H1 (cell line): ENCODE measurements at regions not wholly inside any gene's neighbourhood (a gene's known extent, or its start where the extent isn't known, plus 50 kb on each side); places are given as distances from the start of the nearest gene placed in this dataset.

ENCODE experiments used
- CTCF ChIA-PET: fragments of 300-600 bp; sonication (Branson Sonifier 250); formaldehyde crosslinking; loops from one replicate; lab custom pipeline; 2021; ENCODE audit not compliant: partially characterized antibody; lab: Charles Lee
- POLR2A ChIA-PET: fragments of 300-600 bp; sonication (Branson Sonifier 250); formaldehyde crosslinking; loops from one replicate; lab custom pipeline; 2021; ENCODE audit warnings: inconsistent platforms; ENCODE audit not compliant: partially characterized antibody; lab: Charles Lee
- DNase-seq, 2 experiments: peaks; one replicate each; pipeline versions ENCODE4 v3.0.0 to v3.0.0-alpha.2; 2010 to 2022; ENCODE audit warnings: low spot score in 2 of 2, low read depth in 1 of 2, mixed read lengths in 1 of 2
- FAIRE-seq: peaks from 2 replicates; lab custom pipeline; 2011; peaks lifted over from hg19 to GRCh38; lab: Jason Lieb, UNC
- H2AFZ ChIP-seq: 2 replicates; pipeline ENCODE4 v1.8.1; 2012; ENCODE audit warnings: low read length, inconsistent platforms
- H2AK5ac ChIP-seq: 2 replicates; pipeline ENCODE4 v1.6.1; 2013; ENCODE audit warnings: low read depth, low read length
- H2BK120ac ChIP-seq: replicated peaks from 2 replicates; pipeline ENCODE3; 2013; ENCODE audit warnings: low read depth, low read length, inconsistent platforms
- H2BK12ac ChIP-seq: 2 replicates; pipeline ENCODE4 v1.6.1; 2013; ENCODE audit warnings: low read depth, low read length
- H2BK15ac ChIP-seq: 2 replicates; pipeline ENCODE4 v1.6.1; 2013; ENCODE audit warnings: low read length
- H2BK20ac ChIP-seq: 2 replicates; pipeline ENCODE4 v1.6.1; 2013; ENCODE audit warnings: low read length
- H2BK5ac ChIP-seq: 2 replicates; pipeline ENCODE4 v1.6.1; 2013; ENCODE audit warnings: low read depth, low read length
- H3K14ac ChIP-seq: 2 replicates; pipeline ENCODE4 v1.6.1; 2013; ENCODE audit warnings: inconsistent platforms; ENCODE audit not compliant: insufficient read length
- H3K18ac ChIP-seq: 2 replicates; pipeline ENCODE4 v1.6.1; 2013; ENCODE audit warnings: low read length; ENCODE audit errors: extremely low read depth
- H3K23ac ChIP-seq: 2 replicates; pipeline ENCODE4 v1.6.1; 2013; ENCODE audit warnings: inconsistent platforms; ENCODE audit not compliant: insufficient read length
- H3K23me2 ChIP-seq: 2 replicates; pipeline ENCODE4 v1.6.1; 2013; ENCODE audit warnings: low read depth, low read length
- H3K27ac ChIP-seq: 2 replicates; pipeline ENCODE4 v1.6.1; 2011; ENCODE audit warnings: low read depth, low read length, inconsistent platforms
- H3K27me3 ChIP-seq, 4 experiments: replicated peaks in 1 of 4; 1 replicate in 1 of 4; 2 replicates in 3 of 4; pipeline versions ENCODE4 v1.6.1 to v1.8.1; 2011 to 2013; ENCODE audit warnings: low read length in 3 of 4, mild to moderate bottlenecking in 3 of 4, inconsistent platforms in 2 of 4, mixed read lengths in 2 of 4, moderate library complexity in 1 of 4; ENCODE audit not compliant: control insufficient read depth in 3 of 4, insufficient read depth in 3 of 4; ENCODE audit errors: extremely low read depth in 1 of 4
- H3K36me3 ChIP-seq, 4 experiments: 2 replicates each; pipeline versions ENCODE4 v1.6.1 to v1.8.1; 2011 to 2013; ENCODE audit warnings: mild to moderate bottlenecking in 4 of 4, low read length in 3 of 4, moderate library complexity in 2 of 4, control low read depth in 1 of 4, inconsistent platforms in 1 of 4; ENCODE audit not compliant: insufficient read depth in 4 of 4, control insufficient read depth in 2 of 4
- H3K4ac ChIP-seq: replicated peaks from 2 replicates; pipeline ENCODE3; 2013; ENCODE audit warnings: low read length, low read depth, mixed read lengths, inconsistent platforms; ENCODE audit not compliant: insufficient read length
- H3K4me1 ChIP-seq, 4 experiments: replicated peaks in 1 of 4; 1 replicate in 1 of 4; 2 replicates in 3 of 4; pipeline versions ENCODE4 v1.6.1 to v1.8.1; 2011 to 2013; ENCODE audit warnings: low read length in 3 of 4, inconsistent platforms in 2 of 4, mixed read lengths in 1 of 4; ENCODE audit not compliant: insufficient read depth in 4 of 4, control insufficient read depth in 3 of 4
- H3K4me2 ChIP-seq, 2 experiments: 2 replicates each; pipeline versions ENCODE4 v1.6.1 to v1.8.1; 2011 to 2013; ENCODE audit warnings: low read depth in 2 of 2, low read length in 2 of 2, control low read depth in 1 of 2, inconsistent platforms in 1 of 2, mild to moderate bottlenecking in 1 of 2; ENCODE audit not compliant: insufficient read depth in 1 of 2
- H3K4me3 ChIP-seq, 4 experiments: fragments of 200-600, 300-600 bp in 1 of 4; sonication (generic), shearing (Covaris generic), sonication (Bioruptor Twin) in 1 of 4; 2 replicates each; pipeline versions ENCODE4 v1.5.1 to v1.8.1; 2011 to 2016; ENCODE audit warnings: low read length in 4 of 4, low read depth in 3 of 4, control low read depth in 2 of 4, inconsistent platforms in 2 of 4, mild to moderate bottlenecking in 2 of 4, mixed read lengths in 1 of 4, moderate library complexity in 1 of 4; ENCODE audit not compliant: insufficient read depth in 2 of 4; ENCODE audit errors: extremely low read depth in 1 of 4
- H3K56ac ChIP-seq: replicated peaks from 2 replicates; pipeline ENCODE3; 2013; ENCODE audit warnings: low read depth, mild to moderate bottlenecking, mixed read lengths, low read length, inconsistent platforms; ENCODE audit not compliant: insufficient read length
- H3K79me1 ChIP-seq: 2 replicates; pipeline ENCODE4 v1.6.1; 2013; ENCODE audit warnings: low read depth, low read length, control low read depth
- H3K79me2 ChIP-seq, 2 experiments: 2 replicates each; pipeline versions ENCODE4 v1.6.1 to v1.8.1; 2012 to 2013; ENCODE audit warnings: low read length in 2 of 2, mild to moderate bottlenecking in 2 of 2, inconsistent platforms in 1 of 2; ENCODE audit not compliant: insufficient read depth in 2 of 2, control insufficient read depth in 1 of 2
- H3K9ac ChIP-seq, 4 experiments: replicated peaks in 1 of 4; 1 replicate in 1 of 4; 2 replicates in 3 of 4; pipeline versions ENCODE4 v1.6.1 to v1.8.1; 2011 to 2013; ENCODE audit warnings: low read depth in 3 of 4, low read length in 3 of 4, control low read depth in 2 of 4, mild to moderate bottlenecking in 2 of 4, moderate library complexity in 2 of 4, inconsistent platforms in 1 of 4; ENCODE audit errors: extremely low read depth in 1 of 4
- H3K9me3 ChIP-seq, 2 experiments: 2 replicates each; pipeline versions ENCODE4 v1.6.1 to v1.8.1; 2012 to 2013; ENCODE audit warnings: mild to moderate bottlenecking in 2 of 2, moderate library complexity in 2 of 2, control low read depth in 1 of 2, inconsistent platforms in 1 of 2, low read depth in 1 of 2, low read length in 1 of 2, mixed read lengths in 1 of 2; ENCODE audit not compliant: insufficient read depth in 2 of 2
- H4K20me1 ChIP-seq, 2 experiments: replicated peaks in 1 of 2; 2 replicates each; pipeline versions ENCODE3 to v1.8.1; 2011 to 2013; ENCODE audit warnings: inconsistent platforms in 2 of 2, low read length in 2 of 2, mild to moderate bottlenecking in 1 of 2; ENCODE audit not compliant: insufficient read depth in 2 of 2, control insufficient read depth in 1 of 2
- H4K5ac ChIP-seq: 2 replicates; pipeline ENCODE4 v1.6.1; 2013; ENCODE audit warnings: low read length, low read depth, mixed read lengths, inconsistent platforms; ENCODE audit not compliant: insufficient read length
- H4K8ac ChIP-seq: 2 replicates; pipeline ENCODE4 v1.8.0; 2013; ENCODE audit warnings: mild to moderate bottlenecking, moderate library complexity, low read length, inconsistent platforms; ENCODE audit not compliant: insufficient read depth; ENCODE audit errors: extremely low read depth
- H4K91ac ChIP-seq: replicated peaks from 2 replicates; pipeline ENCODE3; 2013; ENCODE audit warnings: low read length, mixed read lengths, inconsistent platforms; ENCODE audit not compliant: insufficient read length
- RAD21 ChIP-seq, 2 experiments: IDR thresholded peaks in 1 of 2; conservative IDR thresholded peaks in 1 of 2; 2 replicates each; pipeline ENCODE4 v1.6.1; 2011; ENCODE audit warnings: low read depth in 2 of 2, low read length in 2 of 2, improper control_type of control experiment in 1 of 2, inconsistent platforms in 1 of 2, mild to moderate bottlenecking in 1 of 2, moderate library complexity in 1 of 2
- SUZ12 ChIP-seq: fragments of 200-600 bp; sonication (generic); IDR thresholded peaks from 2 replicates; pipeline ENCODE4 v1.6.1; 2012; ENCODE audit warnings: mild to moderate bottlenecking, inconsistent platforms, low read length, moderate library complexity, mixed read lengths
- whole genome bisulfite sequencing, 2 experiments: shearing (Covaris generic) in 1 of 2; methylation state at CpG; one replicate each; pipeline versions ENCODE4 v1.1.6 to v1.1.7; 2013 to 2015; ENCODE audit warnings: low lambda C conversion rate in 2 of 2, mixed read lengths in 2 of 2, inconsistent platforms in 1 of 2, low coverage in 1 of 2, missing lambda C conversion rate in 1 of 2; ENCODE audit not compliant: insufficient replicate concordance in 2 of 2, insufficient coverage in 1 of 2, insufficient read length in 1 of 2; ENCODE audit errors: extremely low coverage in 1 of 2, missing lambda C conversion rate in 1 of 2; 5-methylcytosine and 5-hydroxymethylcytosine counted together

GRCh38 chr11:97259884-97260283, 870.1 kb downstream of the JRKL start:
- FAIRE-seq (no peak), DNase-seq (no peak)
- Histone ChIP-seq H4K5ac (no peak overlapping the region), H3K79me1 (no peaks in the 10 kb centered on the region), H3K36me3 (no peaks in the 10 kb centered on the region), H3K56ac (no peak overlapping the region), H2BK120ac (no peak overlapping the region), H2BK20ac (no peak overlapping the region), H4K91ac (no peak overlapping the region), H3K27me3 (no peaks in the 10 kb centered on the region), H4K20me1 (no peaks in the 10 kb centered on the region), H3K79me2 (no peaks in the 10 kb centered on the region), H3K18ac (no peak overlapping the region), H3K4ac (no peak overlapping the region), H3K4me1 (no peaks in the 10 kb centered on the region), H2AFZ (no peak overlapping the region), H4K8ac (no peak overlapping the region), H3K23me2 (no peaks in the 10 kb centered on the region), H3K23ac (no peak overlapping the region), H2BK5ac (no peak overlapping the region), H3K14ac (no peak overlapping the region), H2BK15ac (no peak overlapping the region), H2BK12ac (no peak overlapping the region), H3K4me2 (no peak overlapping the region), H3K9ac (no peak overlapping the region), H2AK5ac (no peak overlapping the region), H3K9me3 (no peaks in the 10 kb centered on the region), H3K27ac (no peak overlapping the region), H3K4me3 (no peak overlapping the region)
- 83% methylated on average over 3 of the region's 3 CpGs; no CpG with 5 or more reads in 1 of the 2 experiments for WGBS, 2 experiments
- POLR2A ChIA-PET, result no interaction called here
- TF ChIP-seq RAD21 (IDR thresholded peaks at IDR 0.05 in 1 of 2, conservative IDR thresholded peaks at IDR 0.05 in 1 of 2; ENCODE audit: low read depth in 2 of 2, low read length in 2 of 2) (peak in 1 of 2 experiments; percentile 19; a peak in 1 of 4 replicates), SUZ12 (no peak)
- CTCF ChIA-PET, result interaction anchor here (0.6 kb wide), 1 partner anchor 1495 kb away, joined by 3 read pairs; no protein-coding TSS in a partner anchor
